Lung (tissue), 11 donors: ENCODE measurements at regions not wholly inside any gene's neighbourhood (a gene's known extent, or its start where the extent isn't known, plus 50 kb on each side); places are given as distances from the start of the nearest gene placed in this dataset.

Experiments used
- ATAC-seq: fragments of 200-7000 bp; cut with Tn5 transposase; one replicate; pipeline ENCODE4 v1.9.1; 2020; ENCODE audit warnings: moderate number of reproducible peaks; ENCODE audit not compliant: insufficient read depth, low FRiP score
- DNase-seq, 3 donors: peaks; one replicate each; pipeline ENCODE4 v3.0.0-alpha.2; 2013 to 2017
- H3K27ac ChIP-seq, 2 donors: one replicate each; pipeline ENCODE4 v1.5.1; 2013; ENCODE audit warnings: mild to moderate bottlenecking in 2 of 2, moderate library complexity in 2 of 2, control low read depth in 1 of 2, inconsistent platforms in 1 of 2, low read depth in 1 of 2, low read length in 1 of 2
- H3K27me3 ChIP-seq, 3 donors: one replicate each; pipeline ENCODE4 v1.5.1; 2013; ENCODE audit warnings: low read length in 2 of 3; ENCODE audit not compliant: control insufficient read depth in 3 of 3, insufficient read depth in 3 of 3
- H3K36me3 ChIP-seq, 4 donors: one replicate each; pipeline ENCODE4 v1.5.1; 2013; ENCODE audit warnings: low read length in 4 of 4, mild to moderate bottlenecking in 1 of 4, moderate library complexity in 1 of 4; ENCODE audit not compliant: control insufficient read depth in 4 of 4, insufficient read depth in 4 of 4
- H3K4me1 ChIP-seq, 5 donors: one replicate each; pipeline ENCODE4 v1.5.1; 2013; ENCODE audit warnings: low read length in 5 of 5, mild to moderate bottlenecking in 2 of 5, moderate library complexity in 1 of 5; ENCODE audit not compliant: control insufficient read depth in 5 of 5, insufficient read depth in 5 of 5
- H3K4me3 ChIP-seq: one replicate; pipeline ENCODE4 v1.5.1; 2013; ENCODE audit warnings: mild to moderate bottlenecking, control low read depth, moderate library complexity
- H3K9ac ChIP-seq, 2 donors: one replicate each; pipeline ENCODE4 v1.5.1; 2013; ENCODE audit warnings: low read length in 2 of 2, control low read depth in 1 of 2; ENCODE audit not compliant: insufficient read depth in 1 of 2
- H3K9me3 ChIP-seq, 4 donors: one replicate each; pipeline ENCODE4 v1.5.1; 2013; ENCODE audit warnings: low read length in 3 of 4, mild to moderate bottlenecking in 1 of 4, moderate library complexity in 1 of 4; ENCODE audit not compliant: control insufficient read depth in 4 of 4, insufficient read depth in 3 of 4
- WGBS, 2 donors: extraction: QIAGEN DNeasy Blood & Tissue Kit; methylation state at CpG; one replicate each; pipeline ENCODE4 v1.1.7; 2013; 5-methylcytosine and 5-hydroxymethylcytosine counted together
- TF ChIP-seq, protein P1 (sequence below): IDR thresholded peaks from 2 replicates; pipeline ENCODE4 v1.5.1; 2012; ENCODE audit warnings: mild to moderate bottlenecking; ENCODE audit errors: control extremely low read depth, extremely low read depth
- donor health status: control.
- donor health status: control.
- donor health status: Bipolar disorder and iron deficiency.
- donor health status: healthy.
- donor health status: DM: yes; HTN: yes; CAD: no.

- Histone ChIP-seq H3K27ac (no peak overlapping the region), H3K36me3 (no peaks in the 10 kb centered on the region), H3K27me3 (no peaks in the 10 kb centered on the region), H3K9ac (no peak overlapping the region), H3K4me3 (no peak overlapping the region), H3K4me1 (no peaks in the 10 kb centered on the region), H3K9me3 (no peaks in the 10 kb centered on the region)
- WGBS, 2 donors = 65 to 85% methylated on average over 2 of the region's 2 CpGs
- TF ChIP-seq, protein P1, sequence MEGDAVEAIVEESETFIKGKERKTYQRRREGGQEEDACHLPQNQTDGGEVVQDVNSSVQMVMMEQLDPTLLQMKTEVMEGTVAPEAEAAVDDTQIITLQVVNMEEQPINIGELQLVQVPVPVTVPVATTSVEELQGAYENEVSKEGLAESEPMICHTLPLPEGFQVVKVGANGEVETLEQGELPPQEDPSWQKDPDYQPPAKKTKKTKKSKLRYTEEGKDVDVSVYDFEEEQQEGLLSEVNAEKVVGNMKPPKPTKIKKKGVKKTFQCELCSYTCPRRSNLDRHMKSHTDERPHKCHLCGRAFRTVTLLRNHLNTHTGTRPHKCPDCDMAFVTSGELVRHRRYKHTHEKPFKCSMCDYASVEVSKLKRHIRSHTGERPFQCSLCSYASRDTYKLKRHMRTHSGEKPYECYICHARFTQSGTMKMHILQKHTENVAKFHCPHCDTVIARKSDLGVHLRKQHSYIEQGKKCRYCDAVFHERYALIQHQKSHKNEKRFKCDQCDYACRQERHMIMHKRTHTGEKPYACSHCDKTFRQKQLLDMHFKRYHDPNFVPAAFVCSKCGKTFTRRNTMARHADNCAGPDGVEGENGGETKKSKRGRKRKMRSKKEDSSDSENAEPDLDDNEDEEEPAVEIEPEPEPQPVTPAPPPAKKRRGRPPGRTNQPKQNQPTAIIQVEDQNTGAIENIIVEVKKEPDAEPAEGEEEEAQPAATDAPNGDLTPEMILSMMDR = no peak
- no peak for DNase-seq
- ATAC-seq = no peak
These were observed 476.9 kb downstream of the SLC6A15 start for GRCh38 chr12:84435682-84436081.

GRCh38 chr12:84422340-84422739, 490.3 kb downstream of the SLC6A15 start:
- 75 to 86% methylated on average over 2 of the region's 2 CpGs for WGBS, 2 donors
- DNase-seq (no peak), ATAC-seq (no peak)
- TF ChIP-seq, protein P1 = no peak
- H3K9ac ChIP-seq = no peak overlapping the region
- no peaks in the 10 kb centered on the region for H3K36me3 ChIP-seq
- no peak overlapping the region for H3K4me3 ChIP-seq
- H3K4me1 ChIP-seq = no peaks in the 10 kb centered on the region
- H3K9me3 ChIP-seq = no peaks in the 10 kb centered on the region
- no peaks in the 10 kb centered on the region for H3K27me3 ChIP-seq
- H3K27ac ChIP-seq = no peak overlapping the region

GRCh38 chr12:84421103-84421502, 491.5 kb downstream of the SLC6A15 start:
- no peak overlapping the region for H3K9ac ChIP-seq
- H3K27ac ChIP-seq = no peak overlapping the region
- H3K4me1 ChIP-seq = no peaks in the 10 kb centered on the region
- no peaks in the 10 kb centered on the region for H3K9me3 ChIP-seq
- H3K36me3 ChIP-seq = no peaks in the 10 kb centered on the region
- ATAC-seq (no peak), DNase-seq (no peak)
- no peak overlapping the region for H3K4me3 ChIP-seq
- TF ChIP-seq, protein P1 = no peak
- H3K27me3 ChIP-seq = no peaks in the 10 kb centered on the region

DNA sequence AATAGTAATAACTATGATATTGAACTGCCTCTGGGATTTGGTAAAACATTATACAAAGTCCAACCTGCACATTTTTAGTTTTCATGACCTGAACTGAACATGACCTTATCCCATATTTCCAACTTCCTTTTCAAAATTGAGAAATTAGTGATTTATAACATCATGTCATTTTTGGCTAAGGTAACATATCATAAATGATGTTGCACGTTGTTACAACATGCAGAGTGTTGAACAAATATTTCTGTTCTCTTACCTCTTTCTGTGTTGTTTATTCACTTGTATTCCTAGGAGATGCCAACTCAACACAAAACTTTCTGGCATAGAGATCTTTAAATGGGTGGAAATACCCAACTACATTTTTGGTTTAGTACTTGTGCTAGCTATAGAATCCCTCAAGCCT, 496.0 kb downstream of the SLC6A15 start:
- no peak overlapping the region for H3K9ac ChIP-seq
- no peaks in the 10 kb centered on the region for H3K36me3 ChIP-seq
- WGBS, 2 donors = 28 to 54% methylated on average over 1 of the region's 1 CpG
- DNase-seq (no peak), ATAC-seq (no peak)
- H3K27me3 ChIP-seq = no peaks in the 10 kb centered on the region
- H3K4me1 ChIP-seq = no peaks in the 10 kb centered on the region
- no peak overlapping the region for H3K4me3 ChIP-seq
- no peaks in the 10 kb centered on the region for H3K9me3 ChIP-seq
- TF ChIP-seq, protein P1 = no peak
- H3K27ac ChIP-seq = no peak overlapping the region
